Lower leg skin (tissue), 4 donors: ENCODE measurements at regions not wholly inside any gene's neighbourhood (a gene's known extent, or its start where the extent isn't known, plus 50 kb on each side); places are given as distances from the start of the nearest gene placed in this dataset.

ENCODE experiments used
- DNase-seq, 2 donors: peaks; one replicate each; pipeline ENCODE4 v3.0.0-alpha.2; 2019; ENCODE audit warnings: low spot score in 2 of 2
- H3K4me3 ChIP-seq: fragments of 200-600 bp; sonication (generic); 2 replicates; pipeline ENCODE4 v1.5.1; 2017; ENCODE audit warnings: mild to moderate bottlenecking, low read depth; ENCODE audit not compliant: poor library complexity, severe bottlenecking
- POLR2A ChIP-seq, 2 donors: fragments of 450-650 bp; IDR thresholded peaks; one replicate each; pipeline ENCODE4 v1.6.1; 2016 to 2017; ENCODE audit warnings: antibody characterized with exemption in 2 of 2, mild to moderate bottlenecking in 1 of 2, moderate library complexity in 1 of 2
- WGBS, 2 donors: methylation state at CpG; one replicate each; pipeline ENCODE4 v1.1.5; 2018; 5-methylcytosine and 5-hydroxymethylcytosine counted together
- intact Hi-C: fragments of 100-400 bp; cut with DNase I; formaldehyde crosslinking; loops from one replicate; pipeline ENCODE4 v1.15.0; 2023; ENCODE audit warnings: low total_unique reads
- TF ChIP-seq, protein P1 (sequence below), 3 donors: fragments of 450-650 bp; IDR thresholded peaks; one replicate each; pipeline ENCODE4 v1.5.1; 2016; ENCODE audit warnings: antibody characterized with exemption in 3 of 3, mild to moderate bottlenecking in 3 of 3, moderate library complexity in 2 of 3

DNA sequence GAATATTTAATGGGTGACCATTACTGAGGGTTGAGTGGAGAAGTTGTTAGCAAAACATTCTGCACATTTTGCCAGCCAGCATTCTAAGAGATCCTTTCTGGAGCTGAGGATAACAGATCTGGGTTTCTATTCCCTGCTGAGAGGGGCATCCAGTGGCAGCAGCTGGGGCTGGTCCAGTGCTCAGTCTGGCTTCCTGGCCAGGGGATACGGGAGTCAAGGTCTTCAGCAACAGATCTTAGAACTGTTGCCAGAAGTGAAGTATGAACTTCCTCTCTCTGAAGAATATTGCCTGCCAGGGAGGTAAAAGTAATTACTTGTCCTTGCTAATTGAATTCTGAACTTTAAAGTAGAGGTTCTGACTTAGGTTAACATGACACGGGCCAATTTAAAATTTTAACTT, 568.4 kb downstream of the REEP3 start:
- H3K4me3 ChIP-seq, result no peak overlapping the region
- intact Hi-C loops, result no loop called here
- DNase-seq, result no peak
- no peak for TF ChIP-seq POLR2A (IDR thresholded peaks at IDR 0.05)
- TF ChIP-seq, protein P1, sequence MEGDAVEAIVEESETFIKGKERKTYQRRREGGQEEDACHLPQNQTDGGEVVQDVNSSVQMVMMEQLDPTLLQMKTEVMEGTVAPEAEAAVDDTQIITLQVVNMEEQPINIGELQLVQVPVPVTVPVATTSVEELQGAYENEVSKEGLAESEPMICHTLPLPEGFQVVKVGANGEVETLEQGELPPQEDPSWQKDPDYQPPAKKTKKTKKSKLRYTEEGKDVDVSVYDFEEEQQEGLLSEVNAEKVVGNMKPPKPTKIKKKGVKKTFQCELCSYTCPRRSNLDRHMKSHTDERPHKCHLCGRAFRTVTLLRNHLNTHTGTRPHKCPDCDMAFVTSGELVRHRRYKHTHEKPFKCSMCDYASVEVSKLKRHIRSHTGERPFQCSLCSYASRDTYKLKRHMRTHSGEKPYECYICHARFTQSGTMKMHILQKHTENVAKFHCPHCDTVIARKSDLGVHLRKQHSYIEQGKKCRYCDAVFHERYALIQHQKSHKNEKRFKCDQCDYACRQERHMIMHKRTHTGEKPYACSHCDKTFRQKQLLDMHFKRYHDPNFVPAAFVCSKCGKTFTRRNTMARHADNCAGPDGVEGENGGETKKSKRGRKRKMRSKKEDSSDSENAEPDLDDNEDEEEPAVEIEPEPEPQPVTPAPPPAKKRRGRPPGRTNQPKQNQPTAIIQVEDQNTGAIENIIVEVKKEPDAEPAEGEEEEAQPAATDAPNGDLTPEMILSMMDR (IDR thresholded peaks at IDR 0.05), result no peak
- WGBS, 2 donors, result 16 to 23% methylated on average over 2 of the region's 2 CpGs

DNA sequence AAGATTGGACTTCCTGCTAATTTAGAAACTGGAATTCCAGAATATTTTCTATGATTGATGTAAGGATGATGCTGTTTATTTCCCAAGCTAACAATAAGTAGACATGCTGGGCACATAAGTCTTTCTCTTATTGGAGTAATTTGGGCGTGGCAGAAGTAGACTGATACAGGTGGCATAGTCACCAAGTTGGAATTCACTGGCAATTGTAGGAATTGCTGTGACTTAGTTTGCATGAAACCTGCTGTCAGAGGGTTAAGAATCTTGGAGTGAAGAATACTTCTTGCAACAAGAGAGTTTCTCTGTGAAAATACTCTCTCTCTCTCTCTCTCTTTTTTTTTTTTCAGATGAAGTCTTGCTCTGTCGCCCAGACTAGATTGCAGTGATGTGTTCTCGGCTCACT, 569.7 kb downstream of the REEP3 start:
- intact Hi-C loops, result no loop called here
- 80% methylated on average over 3 of the region's 3 CpGs for WGBS, 2 donors
- TF ChIP-seq, protein P1 (IDR thresholded peaks at IDR 0.05), result no peak
- no peak for TF ChIP-seq POLR2A (IDR thresholded peaks at IDR 0.05)
- DNase-seq, result no peak
- no peak overlapping the region for H3K4me3 ChIP-seq

DNA sequence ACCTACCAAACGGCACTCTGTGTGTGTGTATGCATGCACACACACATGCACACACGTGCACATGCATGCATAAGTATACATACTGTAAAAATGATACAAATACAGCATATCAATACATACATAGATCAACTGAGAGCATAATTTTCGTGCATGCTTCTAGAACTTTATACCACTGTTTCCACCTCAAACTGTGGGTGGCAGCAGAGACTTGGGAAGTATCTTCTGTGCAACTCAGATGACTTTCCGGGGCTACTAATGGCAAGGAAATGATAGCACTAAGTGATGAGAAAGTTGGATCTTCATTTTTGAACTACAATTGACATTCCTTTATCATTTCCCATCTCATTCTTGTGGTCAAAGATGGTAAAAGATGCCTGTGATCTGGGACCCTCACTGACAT, 570.7 kb downstream of the REEP3 start:
- intact Hi-C loops, result no loop called here
- H3K4me3 ChIP-seq, result no peak overlapping the region
- no peak for TF ChIP-seq POLR2A (IDR thresholded peaks at IDR 0.05)
- TF ChIP-seq, protein P1 (IDR thresholded peaks at IDR 0.05), result no peak
- no peak for DNase-seq
- 51 to 56% methylated on average over 4 of the region's 4 CpGs for WGBS, 2 donors

DNA sequence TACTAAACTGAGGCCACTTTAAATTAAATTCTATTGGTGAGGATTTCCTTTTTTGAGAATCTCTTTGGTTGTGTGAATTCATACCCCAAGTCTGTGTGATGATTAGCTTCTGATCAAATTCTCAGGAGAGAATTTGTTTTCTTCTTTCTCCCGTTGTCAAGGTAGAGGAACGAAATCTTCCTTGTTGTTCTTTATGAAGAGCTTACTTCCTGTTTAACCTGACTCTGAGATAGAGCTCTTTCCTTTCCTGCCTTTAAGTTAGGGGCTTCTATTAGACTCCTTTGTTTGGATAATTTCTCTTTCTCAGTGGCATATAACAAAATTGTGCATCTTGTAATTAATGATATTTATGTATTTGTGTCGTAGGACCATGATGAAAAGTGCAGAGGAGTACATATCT, 572.1 kb downstream of the REEP3 start:
- 68 to 80% methylated on average over 3 of the region's 3 CpGs for WGBS, 2 donors
- intact Hi-C loops, result no loop called here
- TF ChIP-seq, protein P1 (IDR thresholded peaks at IDR 0.05), result no peak
- no peak overlapping the region for H3K4me3 ChIP-seq
- no peak for DNase-seq

DNA sequence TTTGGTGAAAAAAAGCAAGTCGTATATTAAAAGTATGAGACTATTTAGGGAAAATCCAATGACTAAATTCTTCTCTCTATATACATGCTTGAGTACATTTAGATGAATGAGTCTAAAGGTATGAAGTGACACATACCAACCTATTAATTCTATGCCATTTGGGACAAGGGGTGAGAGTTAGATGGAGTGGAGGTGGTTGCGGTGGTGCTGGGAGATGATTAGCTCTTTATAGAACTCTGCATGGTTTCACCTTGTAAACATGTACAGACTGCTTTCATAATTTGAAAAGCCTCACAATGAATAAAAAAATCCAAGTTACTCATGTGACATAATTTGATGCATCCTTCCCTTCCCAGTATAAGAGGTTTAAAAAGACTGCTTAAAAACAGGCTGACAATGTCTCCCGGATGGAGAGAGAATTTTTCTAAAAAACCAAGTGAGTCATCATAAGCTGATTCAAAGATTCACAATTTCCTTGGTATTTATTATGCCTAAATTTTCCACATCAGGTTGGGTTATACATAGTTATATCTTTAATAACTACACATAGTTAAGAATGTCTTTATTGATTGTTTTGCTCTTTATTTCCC, 572.8 kb downstream of the REEP3 start:
- WGBS, 2 donors, result 80 to 83% methylated on average over 3 of the region's 3 CpGs
- intact Hi-C loops, result no loop called here
- no peak for DNase-seq
- H3K4me3 ChIP-seq, result no peak overlapping the region
- no peak for TF ChIP-seq POLR2A (IDR thresholded peaks at IDR 0.05)
- TF ChIP-seq, protein P1 (IDR thresholded peaks at IDR 0.05), result no peak

- DNase-seq, result no peak
- no peak for TF ChIP-seq POLR2A (IDR thresholded peaks at IDR 0.05)
- TF ChIP-seq, protein P1 (IDR thresholded peaks at IDR 0.05), result no peak
- WGBS, 2 donors, result 73 to 80% methylated on average over 4 of the region's 4 CpGs
- intact Hi-C loops, result no loop called here
- no peak overlapping the region for H3K4me3 ChIP-seq
Measured at GRCh38 chr10:64096941-64097340, 575.7 kb downstream of the REEP3 start.
